Activated CD4-positive, alpha-beta T cell treated with anti-CD3 and anti-CD28 coated beads, Interleukin-2, amount 10 ng/mL, durations not matched to agents 7 days and 5 days (primary cell): ENCODE measurements at regions not wholly inside any gene's neighbourhood (a gene's known extent, or its start where the extent isn't known, plus 50 kb on each side); places are given as distances from the start of the nearest gene placed in this dataset.
A peak's percentile ranks its signal among the peaks of the same experiment; 100 is the strongest.

Experiments used
- CTCF ChIA-PET: fragments of 350-600 bp; sonication (Branson Sonifier 250); formaldehyde crosslinking; loops from one replicate; lab custom pipeline; 2021; ENCODE audit warnings: antibody characterized with exemption; lab: Charles Lee
- POLR2A ChIA-PET: fragments of 350-600 bp; sonication (Branson Sonifier 250); formaldehyde crosslinking; loops from one replicate; lab custom pipeline; 2021; ENCODE audit warnings: antibody characterized with exemption; lab: Charles Lee
- DNase-seq: peaks from one replicate; pipeline ENCODE4 v3.0.0-alpha.2; 2020
- H3K27ac Mint-ChIP-seq: one replicate; pipeline ENCODE4 v1.8.0; 2021; ENCODE audit warnings: mild to moderate bottlenecking, moderate library complexity, mixed read lengths
- H3K27me3 Mint-ChIP-seq: one replicate; pipeline ENCODE4 v1.8.0; 2021; ENCODE audit warnings: mixed read lengths
- H3K36me3 Mint-ChIP-seq: one replicate; pipeline ENCODE4 v1.8.0; 2021; ENCODE audit warnings: low read depth, mixed read lengths
- H3K4me1 Mint-ChIP-seq: one replicate; pipeline ENCODE4 v1.8.0; 2021; ENCODE audit warnings: mixed read lengths
- H3K4me3 Mint-ChIP-seq: one replicate; pipeline ENCODE4 v1.8.0; 2021; ENCODE audit warnings: mild to moderate bottlenecking, moderate library complexity, mixed read lengths
- H3K9me3 Mint-ChIP-seq: one replicate; pipeline ENCODE4 v1.8.0; 2021; ENCODE audit warnings: mixed read lengths

DNA sequence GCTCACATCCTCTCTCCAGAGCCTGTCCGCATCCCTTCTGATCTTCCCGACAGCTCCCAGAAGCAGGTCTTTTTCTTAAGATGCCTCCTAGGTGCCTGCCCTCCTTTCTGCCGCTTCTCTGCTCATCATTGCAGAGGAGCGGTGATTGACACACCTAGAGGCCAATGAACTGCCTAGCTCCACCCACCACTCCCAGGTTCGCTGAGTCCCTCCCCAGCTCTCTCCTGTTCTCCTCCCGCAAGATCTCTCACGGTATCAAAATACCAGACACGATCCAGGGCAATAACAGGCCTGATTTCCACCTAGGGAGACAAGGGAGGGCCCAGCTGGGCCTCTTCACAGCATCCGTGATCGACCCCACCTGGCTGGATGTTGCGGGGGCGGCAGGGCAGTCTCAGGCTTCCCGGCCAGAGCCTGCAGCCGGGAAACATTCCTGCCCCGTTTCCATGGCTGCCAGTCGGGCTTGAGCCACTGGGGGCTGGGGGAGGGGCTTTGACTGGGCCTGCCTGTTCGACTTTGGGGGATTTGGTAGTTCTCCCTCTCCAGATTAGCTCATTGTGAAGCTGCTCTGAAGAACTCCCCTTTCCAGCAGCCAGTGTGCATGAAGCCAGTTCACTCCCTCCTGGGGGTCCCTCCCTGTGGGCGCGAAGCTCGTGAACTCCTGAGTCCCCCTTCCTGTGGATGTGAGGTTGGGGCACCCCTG lies 373.5 kb downstream of the RPS24 start:
- Mint-ChIP-seq H3K4me3 (peak overlapping the region; percentile 52), H3K9me3 (no peaks in the 10 kb centered on the region), H3K27ac (no peak overlapping the region), H3K27me3 (peaks cover 14% of the 10 kb centered on the region), H3K4me1 (peaks cover 4% of the 10 kb centered on the region), H3K36me3 (no peaks in the 10 kb centered on the region)
- DNase-seq = peak; percentile 55
- ChIA-PET POLR2A (no interaction called here), CTCF (interaction anchor here (0.6 to 1.2 kb wide), 2 partner anchors 30 to 1037 kb away, joined by 3 read pairs; no protein-coding TSS in a partner anchor)

DNA sequence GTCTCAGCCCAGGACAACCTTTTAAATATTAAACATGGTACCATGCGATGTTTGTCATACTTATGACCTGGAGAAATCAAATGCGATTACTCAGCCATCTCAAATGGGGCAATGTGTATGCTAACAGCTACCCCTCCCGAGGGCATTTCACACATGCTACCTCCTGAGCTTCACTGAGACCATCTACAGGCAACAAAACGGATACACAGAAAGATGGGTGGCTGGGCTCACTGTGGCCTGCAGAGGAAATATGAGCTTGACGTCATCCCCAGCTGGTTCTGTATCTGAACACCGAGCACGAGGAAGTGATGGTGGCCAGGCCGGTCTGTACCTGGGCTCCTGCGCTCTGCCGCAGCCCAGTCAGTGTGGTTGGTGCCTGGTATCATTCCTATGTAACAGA lies 374.3 kb downstream of the RPS24 start:
- no peak for DNase-seq
- POLR2A ChIA-PET = no interaction called here
- H3K27ac Mint-ChIP-seq = no peak overlapping the region
- peaks cover 14% of the 10 kb centered on the region for H3K27me3 Mint-ChIP-seq
- no peak overlapping the region for H3K4me3 Mint-ChIP-seq
- CTCF ChIA-PET = interaction anchor here (1.2 kb wide), 1 partner anchor 30 kb away, joined by 3 read pairs; no protein-coding TSS in a partner anchor
- H3K36me3 Mint-ChIP-seq = no peaks in the 10 kb centered on the region
- H3K4me1 Mint-ChIP-seq = peaks cover 4% of the 10 kb centered on the region
- no peaks in the 10 kb centered on the region for H3K9me3 Mint-ChIP-seq

DNA sequence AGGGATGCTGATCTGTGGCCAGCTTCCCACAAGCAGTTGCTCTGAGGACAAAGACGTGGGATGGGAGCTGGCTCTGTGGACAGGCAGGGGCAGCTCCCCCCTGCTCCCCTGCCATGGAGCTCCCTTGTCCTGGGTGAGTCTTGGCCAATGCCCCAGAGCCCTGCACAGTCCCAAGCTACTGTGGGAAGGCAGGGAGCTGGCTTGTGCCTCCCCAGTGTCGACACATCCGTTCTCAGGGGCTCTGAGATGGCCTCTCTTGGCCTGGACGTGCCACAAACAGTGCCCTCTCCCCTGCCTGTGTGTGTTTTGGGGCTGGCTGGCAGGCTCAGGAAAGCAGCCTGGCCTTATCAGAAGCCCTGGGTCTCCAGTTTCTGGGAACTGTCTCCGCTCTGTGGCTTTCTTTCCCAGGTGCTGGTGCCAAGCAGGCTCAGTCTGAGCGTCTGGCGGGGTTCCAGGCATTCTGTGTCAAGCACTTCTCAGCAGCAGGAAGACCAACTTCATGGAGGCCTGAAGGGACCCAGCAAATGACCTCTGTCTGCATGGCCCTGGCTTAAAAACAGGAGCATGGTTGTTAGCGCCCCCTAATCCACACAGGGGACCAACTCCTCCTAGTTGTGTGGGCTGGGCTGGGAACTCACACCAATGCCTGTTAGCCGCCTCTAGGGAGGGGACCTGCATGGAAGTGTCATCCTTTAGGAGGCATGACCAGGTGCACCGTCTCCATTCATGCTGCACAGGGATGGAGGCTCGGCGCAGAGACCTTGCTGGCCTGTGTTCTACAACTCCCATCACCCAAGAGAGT lies 375.2 kb downstream of the RPS24 start:
- ChIA-PET POLR2A (no interaction called here), CTCF (interaction anchor here (1.2 kb wide), 1 partner anchor 29 kb away, joined by 3 read pairs; no protein-coding TSS in a partner anchor)
- no peak overlapping the region for H3K4me3 Mint-ChIP-seq
- H3K9me3 Mint-ChIP-seq = no peaks in the 10 kb centered on the region
- no peak for DNase-seq
- H3K27me3 Mint-ChIP-seq = peaks cover 14% of the 10 kb centered on the region
- H3K4me1 Mint-ChIP-seq = peaks cover 4% of the 10 kb centered on the region
- no peaks in the 10 kb centered on the region for H3K36me3 Mint-ChIP-seq
- no peak overlapping the region for H3K27ac Mint-ChIP-seq

DNA sequence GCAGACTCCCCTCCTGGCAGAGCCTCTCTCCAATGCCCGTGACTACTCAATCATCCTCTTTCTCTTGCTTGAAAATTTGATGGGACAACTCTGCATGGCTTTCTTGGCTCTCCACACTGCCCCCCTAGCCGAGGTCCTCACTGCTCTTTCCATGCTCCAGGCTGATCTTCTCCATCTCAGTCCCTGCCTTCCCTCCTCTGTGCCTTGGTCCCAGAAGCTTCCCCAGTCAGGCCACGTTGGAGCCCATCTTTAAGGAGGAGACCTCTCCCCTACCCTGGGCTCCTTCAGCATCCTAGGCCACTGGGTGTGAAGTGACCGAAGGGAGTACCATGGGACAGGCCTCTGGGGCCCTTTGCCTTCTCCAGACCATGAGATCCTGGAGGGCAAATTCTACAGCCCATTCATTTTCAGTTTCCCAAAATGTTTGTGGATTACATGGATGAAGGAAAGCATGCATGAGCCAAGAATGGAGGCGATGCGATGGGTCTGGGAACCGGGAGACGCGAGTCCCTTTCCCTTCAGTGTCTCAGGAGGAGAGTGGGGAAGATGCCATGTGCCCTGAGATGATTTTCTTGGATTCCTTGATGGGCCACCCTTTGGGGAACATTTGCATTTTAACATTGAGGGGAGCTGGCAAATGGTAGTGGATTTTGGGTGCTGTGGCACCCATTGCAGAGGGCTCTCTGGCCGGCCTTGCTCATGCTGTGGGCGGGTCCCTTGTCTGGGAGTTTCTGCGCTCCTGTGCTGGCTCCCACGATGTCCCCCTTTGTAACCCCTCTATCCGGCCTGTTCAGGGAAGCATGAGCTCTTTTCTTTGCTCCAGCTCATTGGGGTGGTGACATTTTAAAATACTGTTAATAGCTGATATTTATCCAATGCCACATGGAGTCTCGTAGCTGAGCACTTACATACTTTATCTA lies 376.6 kb downstream of the RPS24 start:
- H3K27me3 Mint-ChIP-seq = peaks cover 12% of the 10 kb centered on the region
- no peak for DNase-seq
- H3K4me1 Mint-ChIP-seq = peaks cover 4% of the 10 kb centered on the region
- no peaks in the 10 kb centered on the region for H3K36me3 Mint-ChIP-seq
- H3K27ac Mint-ChIP-seq = no peak overlapping the region
- H3K4me3 Mint-ChIP-seq = no peak overlapping the region
- CTCF ChIA-PET = no interaction called here
- POLR2A ChIA-PET = no interaction called here
- no peaks in the 10 kb centered on the region for H3K9me3 Mint-ChIP-seq

DNA sequence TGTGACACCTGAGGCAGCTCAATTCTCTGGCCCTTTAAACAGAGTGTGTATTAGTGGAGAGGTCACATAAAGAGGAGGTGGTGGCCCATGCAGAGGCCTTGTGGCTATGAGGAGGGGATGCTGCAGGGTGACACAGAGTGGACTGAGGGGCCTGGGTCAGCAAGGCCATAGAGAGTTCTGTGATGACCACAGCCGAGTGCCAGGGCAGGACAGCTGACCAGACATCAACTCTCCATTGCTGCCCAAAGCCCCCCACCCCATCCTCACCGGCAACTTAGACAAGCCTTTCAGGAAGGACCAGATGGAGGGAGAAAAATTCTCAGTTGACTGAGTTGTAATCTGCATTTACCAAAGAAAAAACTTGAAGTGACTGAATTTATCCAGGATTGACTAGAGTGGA lies 378.1 kb downstream of the RPS24 start:
- Mint-ChIP-seq H3K27me3 (peaks cover 5% of the 10 kb centered on the region), H3K4me1 (peaks cover 4% of the 10 kb centered on the region), H3K4me3 (no peak overlapping the region), H3K9me3 (no peaks in the 10 kb centered on the region), H3K36me3 (no peaks in the 10 kb centered on the region), H3K27ac (no peak overlapping the region)
- ChIA-PET CTCF (interaction anchor here (0.5 kb wide), 1 partner anchor 14 kb away, joined by 3 read pairs; no protein-coding TSS in a partner anchor), POLR2A (no interaction called here)
- DNase-seq = no peak

DNA sequence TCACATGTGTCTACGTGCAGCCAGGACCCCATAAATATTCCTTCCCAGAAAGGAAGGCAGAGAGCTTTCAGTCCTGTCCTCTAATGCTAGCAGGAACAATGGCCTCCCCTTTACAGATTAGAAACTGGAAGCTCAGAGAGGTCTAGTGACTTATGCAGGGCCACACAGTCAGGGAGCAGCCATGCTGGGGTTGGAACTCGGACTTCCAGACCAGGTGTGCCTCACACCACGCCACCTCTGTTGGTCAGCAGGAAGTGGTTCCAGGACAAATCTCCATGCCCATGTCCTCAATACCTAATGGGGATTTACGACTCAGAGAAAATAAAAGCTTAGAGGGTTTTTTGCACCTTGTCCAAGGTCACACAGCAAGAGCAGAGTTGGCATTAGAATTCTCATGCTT lies 378.9 kb downstream of the RPS24 start:
- DNase-seq = no peak
- ChIA-PET POLR2A (no interaction called here), CTCF (interaction anchor here (1.0 kb wide), 1 partner anchor 25 kb away, joined by 3 read pairs; no protein-coding TSS in a partner anchor)
- Mint-ChIP-seq H3K27me3 (peaks cover 2% of the 10 kb centered on the region), H3K4me1 (no peaks in the 10 kb centered on the region), H3K36me3 (no peaks in the 10 kb centered on the region), H3K9me3 (no peaks in the 10 kb centered on the region), H3K27ac (no peak overlapping the region), H3K4me3 (no peak overlapping the region)

DNA sequence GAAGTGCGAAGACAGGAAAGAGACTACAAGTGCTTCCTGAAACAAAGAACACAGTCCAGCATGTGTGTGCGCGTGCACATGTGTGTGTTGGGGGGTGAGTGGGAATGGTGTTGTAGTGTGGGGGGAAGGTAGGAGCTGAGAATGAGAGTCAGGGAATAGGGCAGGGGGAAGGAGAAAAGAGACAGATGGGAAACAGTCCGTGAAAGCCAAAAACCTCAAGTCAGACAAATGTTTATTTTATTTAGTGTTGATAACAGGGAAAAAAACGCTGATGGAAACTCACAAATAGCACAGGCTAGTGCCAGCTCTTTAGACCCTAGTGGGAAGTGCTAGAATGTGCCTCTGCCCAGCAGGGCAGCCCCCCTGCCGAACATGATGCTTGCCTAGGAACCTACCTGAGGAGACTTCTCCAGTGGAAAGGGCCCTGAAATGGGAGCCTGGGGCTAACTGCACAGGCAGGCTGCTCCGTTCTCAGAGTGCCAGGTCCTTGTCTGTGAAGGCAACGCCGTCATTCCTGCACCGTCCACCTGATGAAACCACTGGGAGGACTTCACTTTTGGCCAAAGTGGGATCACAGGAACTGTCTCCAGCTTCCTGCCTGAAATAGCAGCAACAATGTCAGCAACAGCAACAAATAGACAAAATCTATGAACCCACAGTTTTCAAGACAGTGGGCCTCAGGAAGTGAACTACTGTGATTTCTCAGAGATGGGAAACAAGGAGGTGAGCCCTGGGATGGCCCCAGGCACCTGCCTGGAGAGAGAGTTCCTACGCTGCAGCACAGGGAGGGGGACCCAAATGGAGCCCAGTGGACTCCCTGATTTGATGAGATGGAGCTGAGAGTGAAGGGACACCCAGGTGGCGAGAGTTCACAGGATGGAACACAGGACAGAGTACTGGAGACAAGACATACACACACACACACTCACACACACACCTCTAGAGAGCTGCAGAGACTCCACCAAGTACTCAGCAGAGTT lies 379.7 kb downstream of the RPS24 start:
- no peaks in the 10 kb centered on the region for H3K9me3 Mint-ChIP-seq
- no peaks in the 10 kb centered on the region for H3K4me1 Mint-ChIP-seq
- DNase-seq = no peak
- peaks cover 2% of the 10 kb centered on the region for H3K27me3 Mint-ChIP-seq
- no peak overlapping the region for H3K27ac Mint-ChIP-seq
- ChIA-PET CTCF (interaction anchor here (1.0 kb wide), 1 partner anchor 24 kb away, joined by 3 read pairs; no protein-coding TSS in a partner anchor), POLR2A (interaction anchor here (0.7 kb wide), 1 partner anchor 194 kb away, joined by 3 read pairs; no protein-coding TSS in a partner anchor)
- no peak overlapping the region for H3K4me3 Mint-ChIP-seq
- no peaks in the 10 kb centered on the region for H3K36me3 Mint-ChIP-seq

DNA sequence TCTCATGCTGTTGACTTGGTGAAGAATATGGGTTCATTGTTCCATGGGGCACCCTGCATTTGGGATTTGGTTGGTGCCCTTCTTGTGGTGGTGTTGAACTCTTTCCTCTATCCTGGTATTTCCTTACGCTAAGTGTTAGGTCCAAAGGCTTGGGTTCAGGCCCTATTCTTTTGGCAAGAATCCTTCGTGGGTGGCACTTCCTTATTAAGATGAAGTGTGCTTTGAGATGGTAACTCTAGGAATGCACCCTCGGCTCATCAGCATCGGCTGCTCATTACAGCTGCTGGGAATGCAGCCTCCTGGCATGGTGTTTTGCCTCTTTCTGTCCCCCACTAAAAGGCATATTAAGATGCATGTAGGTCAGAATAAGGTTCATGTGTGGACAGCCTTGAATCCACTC lies 380.7 kb downstream of the RPS24 start:
- Mint-ChIP-seq H3K27me3 (peaks cover 2% of the 10 kb centered on the region), H3K36me3 (no peaks in the 10 kb centered on the region), H3K27ac (no peak overlapping the region), H3K4me3 (no peak overlapping the region), H3K9me3 (no peaks in the 10 kb centered on the region), H3K4me1 (no peaks in the 10 kb centered on the region)
- POLR2A ChIA-PET = no interaction called here
- DNase-seq = no peak
- CTCF ChIA-PET = no interaction called here

DNA sequence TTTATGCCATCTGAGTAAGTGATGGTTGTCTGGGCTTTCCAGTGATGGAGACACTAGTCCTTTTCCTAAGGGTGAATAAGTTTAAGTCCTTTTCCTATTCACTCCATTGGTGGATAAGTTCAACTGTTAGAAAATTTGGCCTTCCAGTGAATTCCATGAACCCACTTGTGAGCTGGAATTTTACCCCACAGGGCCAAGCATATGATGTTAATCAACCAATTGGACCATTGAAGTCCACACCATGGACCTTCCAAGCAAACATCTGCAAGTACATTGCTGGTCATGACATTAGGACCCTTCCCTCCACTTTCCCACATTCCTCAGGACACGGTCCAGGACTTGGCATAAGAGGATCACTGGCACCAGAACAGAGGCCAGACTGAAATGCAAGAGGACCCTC lies 381.4 kb downstream of the RPS24 start:
- ChIA-PET CTCF (no interaction called here), POLR2A (no interaction called here)
- Mint-ChIP-seq H3K4me3 (no peak overlapping the region), H3K27me3 (peaks cover 2% of the 10 kb centered on the region), H3K27ac (no peak overlapping the region), H3K9me3 (no peaks in the 10 kb centered on the region), H3K4me1 (no peaks in the 10 kb centered on the region), H3K36me3 (no peaks in the 10 kb centered on the region)
- no peak for DNase-seq

DNA sequence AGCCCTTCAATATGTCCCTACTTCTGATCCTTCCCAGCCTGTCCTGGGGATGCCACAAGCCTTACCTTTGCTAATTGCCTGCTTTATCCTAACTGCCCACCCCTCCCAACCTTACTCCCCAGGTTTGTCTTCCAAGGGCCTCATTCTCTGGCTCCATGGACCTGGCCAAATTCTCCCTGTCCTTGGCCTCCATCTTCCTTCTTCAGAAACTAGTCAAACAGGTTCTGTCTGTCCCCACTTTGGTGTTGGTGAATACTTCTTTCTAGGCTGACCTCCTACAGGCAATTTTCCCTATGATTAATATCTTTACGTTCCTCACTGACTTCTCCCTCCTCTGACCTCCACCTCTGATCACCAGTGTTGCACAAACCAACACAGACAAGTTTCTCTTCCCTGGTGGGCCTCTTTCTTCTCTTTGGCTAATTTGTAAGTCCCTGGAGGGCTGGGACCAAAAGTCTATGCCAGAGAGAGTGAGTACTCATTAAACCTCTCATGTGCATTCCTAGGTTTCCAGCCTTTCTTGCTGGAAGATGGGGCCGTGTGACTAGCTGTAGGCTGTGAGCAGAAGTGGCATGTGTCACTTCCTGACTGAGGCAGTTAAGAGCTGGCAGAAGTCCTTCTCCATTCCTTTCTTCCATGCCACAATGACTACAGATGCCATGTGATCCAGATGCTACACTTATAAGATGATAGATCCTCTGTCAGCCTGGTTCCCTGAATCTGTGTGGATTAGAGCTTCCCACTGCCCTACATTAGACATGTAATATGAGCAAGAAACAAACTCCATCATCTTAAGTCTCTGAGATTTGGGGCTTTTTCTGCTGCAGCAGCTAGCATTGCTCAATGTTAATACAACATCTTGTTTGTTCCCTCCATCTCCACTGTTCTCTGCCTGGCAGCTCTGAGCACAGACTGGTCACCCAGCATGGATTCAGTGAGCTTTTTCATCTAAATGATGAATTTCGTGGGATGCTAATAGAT lies 382.7 kb downstream of the RPS24 start:
- no peak for DNase-seq
- no peaks in the 10 kb centered on the region for H3K36me3 Mint-ChIP-seq
- H3K27ac Mint-ChIP-seq = no peak overlapping the region
- H3K4me1 Mint-ChIP-seq = no peaks in the 10 kb centered on the region
- peaks cover 2% of the 10 kb centered on the region for H3K27me3 Mint-ChIP-seq
- no peak overlapping the region for H3K4me3 Mint-ChIP-seq
- ChIA-PET POLR2A (no interaction called here), CTCF (no interaction called here)
- H3K9me3 Mint-ChIP-seq = no peaks in the 10 kb centered on the region
